ENCODE measurements at regions not wholly inside any gene's neighbourhood (a gene's known extent, or its start where the extent isn't known, plus 50 kb on each side); places are given as distances from the start of the nearest gene placed in this dataset.
"Not testable (repeated sequence)": the region's sequence is repeated elsewhere in the genome, so short reads cannot be mapped to it uniquely, and the experiment has no call there.

- not testable (repeated sequence) for TF ChIP-seq EZH2phosphoT487 (IDR thresholded peaks at IDR 0.05; ENCODE audit: borderline replicate concordance, low read length); CTCF (IDR thresholded peaks at IDR 0.05; ENCODE audit: low read depth, low read length, poor library complexity, severe bottlenecking)
Measured at GRCh38 chr2:22103617-22104016, 979.8 kb downstream of the TDRD15 start.
